ENCODE measurements at regions not wholly inside any gene's neighbourhood (a gene's known extent, or its start where the extent isn't known, plus 50 kb on each side); places are given as distances from the start of the nearest gene placed in this dataset.

- no peak for DNase-seq (ENCODE audit: low read depth in 4 of 4, low spot score in 3 of 4)
Measured at GRCh38 chr1:229217716-229218115, 53.2 kb upstream of the RAB4A start.

GRCh38 chr1:229218612-229219025 is 52.3 kb upstream of the RAB4A start:
- DNase-seq (ENCODE audit: low read depth in 4 of 4, low spot score in 3 of 4), result no peak

DNA sequence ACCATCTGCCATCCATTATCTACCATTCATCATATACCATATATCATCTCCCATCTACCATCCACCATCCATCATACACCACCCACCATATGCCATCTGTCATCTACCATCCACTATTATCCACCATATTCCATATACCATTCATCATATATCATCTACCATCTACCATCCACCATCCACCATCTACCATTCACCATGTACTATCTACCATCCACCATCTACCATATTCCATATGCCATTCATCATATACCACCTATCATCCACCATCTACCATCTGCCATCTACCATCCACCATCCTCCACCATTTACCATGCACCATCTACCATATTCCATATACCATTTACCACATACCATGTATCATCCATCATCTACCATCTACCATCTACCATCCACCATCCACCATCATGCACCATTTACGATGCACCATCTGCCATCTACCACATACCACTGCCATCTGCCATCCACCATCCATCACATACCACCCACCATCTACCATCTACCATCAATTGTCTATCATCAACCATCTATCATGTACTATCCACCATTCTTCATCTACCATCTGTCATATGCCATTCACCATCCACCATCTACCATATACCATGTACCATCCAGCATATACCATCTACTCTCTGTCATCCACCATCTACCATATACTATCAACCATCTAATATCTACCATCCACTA is 50.6 kb upstream of the RAB4A start:
- no peak for DNase-seq (ENCODE audit: low read depth in 4 of 4, low spot score in 3 of 4)

GRCh38 chr1:229221106-229222019 is 49.5 kb upstream of the RAB4A start:
- no peak for DNase-seq (ENCODE audit: low read depth in 4 of 4, low spot score in 3 of 4)

Data from left renal pelvis (tissue), 4 donors.